ENCODE measurements at regions not wholly inside any gene's neighbourhood (a gene's known extent, or its start where the extent isn't known, plus 50 kb on each side); places are given as distances from the start of the nearest gene placed in this dataset.

DNA sequence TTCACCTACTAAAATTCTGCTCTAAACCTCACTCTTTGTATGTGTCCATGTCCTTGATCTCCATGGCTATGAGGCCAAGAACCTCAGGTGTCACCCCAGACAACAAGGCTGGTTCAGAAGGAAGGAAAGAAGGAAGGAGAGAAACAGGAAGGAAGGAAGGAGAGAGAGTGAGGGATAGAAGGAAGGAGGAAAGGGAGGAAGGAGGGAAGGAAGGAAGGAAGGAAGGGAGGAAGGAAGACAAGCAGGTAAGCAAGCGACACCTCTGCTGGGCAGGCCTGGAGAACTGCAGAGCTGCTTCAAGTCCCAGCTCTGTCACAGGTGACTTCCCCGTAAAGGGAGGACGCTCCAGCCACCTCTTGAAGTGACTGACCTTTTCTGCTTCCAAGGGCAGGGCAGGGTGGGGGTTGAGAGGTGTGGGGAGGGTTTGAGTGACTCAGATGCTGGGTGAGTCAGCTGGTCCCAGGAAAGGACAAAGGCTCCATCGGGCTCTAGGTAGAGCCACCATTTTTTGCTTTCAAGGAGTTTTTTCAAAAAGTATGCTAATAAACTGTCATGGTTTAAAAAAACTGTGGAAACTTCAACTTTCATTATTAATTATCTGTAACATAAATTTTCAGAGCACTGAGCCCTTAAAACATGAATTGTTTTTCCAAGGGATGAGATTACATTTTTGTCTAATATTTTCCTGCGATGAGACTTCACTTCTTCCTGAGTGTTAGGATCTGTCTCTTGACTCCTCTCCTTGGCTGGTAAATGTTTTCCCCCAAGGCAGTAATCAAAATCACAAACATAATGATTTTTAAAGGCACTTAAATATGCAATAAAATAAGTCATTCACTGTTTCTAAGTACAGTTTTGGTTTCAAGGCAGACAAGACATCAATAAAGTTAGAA is 90.1 kb upstream of the L3MBTL4 start:
- no peak for TF ChIP-seq SUZ12 (IDR thresholded peaks at IDR 0.05; ENCODE audit: extremely low read depth, insufficient read depth, insufficient read length)
- TF ChIP-seq YY1 (IDR thresholded peaks at IDR 0.05; ENCODE audit: insufficient read depth, insufficient read length) = no peak

All from NT2/D1 (cell line).